Activated naive CD8-positive, alpha-beta T cell (primary cell): ENCODE measurements at regions not wholly inside any gene's neighbourhood (a gene's known extent, or its start where the extent isn't known, plus 50 kb on each side); places are given as distances from the start of the nearest gene placed in this dataset.

ENCODE experiments used
- H3K27ac Mint-ChIP-seq: one replicate; pipeline ENCODE4 v1.8.0; 2021; ENCODE audit warnings: mixed read lengths
- H3K27me3 Mint-ChIP-seq: one replicate; pipeline ENCODE4 v1.8.0; 2021; ENCODE audit warnings: mixed read lengths
- H3K36me3 Mint-ChIP-seq: one replicate; pipeline ENCODE4 v1.8.0; 2021; ENCODE audit warnings: mixed read lengths
- H3K4me1 Mint-ChIP-seq: one replicate; pipeline ENCODE4 v1.8.0; 2021; ENCODE audit warnings: low read depth, mixed read lengths
- H3K4me3 Mint-ChIP-seq: one replicate; pipeline ENCODE4 v1.8.0; 2021; ENCODE audit warnings: mild to moderate bottlenecking, mixed read lengths
- H3K9me3 Mint-ChIP-seq: one replicate; pipeline ENCODE4 v1.8.0; 2021; ENCODE audit warnings: low read depth, mixed read lengths

GRCh38 chr5:158032246-158032645 is 173.3 kb upstream of the CLINT1 start:
- no peak overlapping the region for H3K4me3 Mint-ChIP-seq
- peaks cover 8% of the 10 kb centered on the region for H3K9me3 Mint-ChIP-seq
- H3K36me3 Mint-ChIP-seq = peaks cover 8% of the 10 kb centered on the region
- no peak overlapping the region for H3K27ac Mint-ChIP-seq
- no peaks in the 10 kb centered on the region for H3K4me1 Mint-ChIP-seq
- peaks cover 9% of the 10 kb centered on the region for H3K27me3 Mint-ChIP-seq

DNA sequence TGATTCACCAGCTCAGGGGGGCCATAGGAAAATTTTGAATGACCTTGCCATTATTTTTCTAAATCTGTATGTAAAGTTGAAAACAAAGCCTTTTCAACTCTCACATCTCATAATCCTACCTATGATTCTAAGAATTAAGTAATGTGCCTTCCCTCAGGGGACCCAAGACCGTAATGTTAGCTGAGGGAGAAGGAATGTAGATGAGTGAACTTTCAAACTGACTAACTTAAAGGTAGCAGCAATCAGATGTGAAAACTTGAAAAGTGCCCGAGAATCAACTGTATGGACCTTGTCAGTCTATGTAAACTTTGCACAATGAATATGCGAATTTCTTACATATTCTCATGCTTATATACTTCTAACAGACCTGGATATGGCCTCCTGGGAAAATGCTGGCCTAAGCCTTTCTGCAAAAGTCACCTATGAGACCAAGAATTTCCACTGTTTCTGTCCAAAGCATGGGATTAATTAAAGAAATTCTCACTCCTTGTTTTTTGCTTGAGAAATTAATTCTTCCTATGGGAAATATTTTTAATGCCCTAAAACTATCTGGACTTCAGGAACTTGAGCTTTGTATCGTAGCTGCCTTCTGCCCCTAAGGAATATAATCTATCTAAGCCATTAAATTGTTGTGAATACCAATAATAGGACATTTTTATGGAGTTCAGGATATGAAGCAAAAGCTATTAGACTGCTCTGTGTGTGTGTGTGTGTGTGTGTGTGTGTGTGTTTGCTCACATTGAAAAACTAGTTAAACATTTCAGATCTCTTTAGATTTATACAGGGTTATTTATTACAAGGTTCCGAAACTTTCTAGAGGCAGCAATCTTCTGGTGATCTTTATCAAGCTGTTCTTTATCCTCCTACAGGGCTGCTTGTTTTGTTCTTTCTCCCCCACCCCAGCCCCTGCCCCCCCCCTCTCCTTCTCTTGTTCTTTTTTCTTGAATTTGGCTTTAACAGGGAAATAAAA is 169.1 kb upstream of the CLINT1 start:
- Mint-ChIP-seq H3K27ac (no peak overlapping the region), H3K27me3 (peaks cover 8% of the 10 kb centered on the region), H3K36me3 (peaks cover 2% of the 10 kb centered on the region), H3K9me3 (no peaks in the 10 kb centered on the region), H3K4me3 (no peak overlapping the region), H3K4me1 (no peaks in the 10 kb centered on the region)

DNA sequence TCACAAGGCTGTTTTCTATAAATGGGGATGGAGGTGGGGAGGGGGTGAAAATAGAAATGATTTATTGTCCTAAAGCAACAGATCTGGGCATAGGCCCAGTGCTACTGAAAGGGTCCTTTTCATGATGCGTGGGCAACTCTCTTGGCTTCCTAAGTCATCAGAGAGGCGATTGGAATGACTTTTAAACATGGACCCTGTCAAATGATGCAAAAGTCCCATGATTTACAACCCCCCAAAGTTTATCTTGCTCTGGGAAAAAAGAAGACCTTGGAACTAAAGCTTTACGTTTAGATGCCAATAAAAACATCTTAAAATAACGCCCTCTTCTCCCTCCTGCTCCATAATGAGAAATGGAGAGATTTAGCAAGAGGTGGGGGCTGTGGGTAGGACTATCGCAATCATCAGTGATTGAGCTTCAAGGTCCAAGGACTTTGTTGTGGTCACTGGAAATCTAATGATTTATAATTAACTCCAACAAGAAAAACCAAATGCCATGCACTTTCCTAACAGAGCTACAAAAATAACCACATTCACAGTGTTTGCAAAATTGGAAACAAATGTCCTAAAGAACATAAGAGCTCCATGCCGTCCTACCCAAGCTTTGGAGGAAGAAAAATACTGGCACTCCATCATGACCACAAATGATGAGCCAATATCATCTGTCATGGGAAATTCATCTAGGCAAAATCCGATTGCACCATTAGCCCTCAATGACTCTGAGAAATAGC is 167.5 kb upstream of the CLINT1 start:
- H3K27me3 Mint-ChIP-seq = peaks cover 8% of the 10 kb centered on the region
- H3K27ac Mint-ChIP-seq = no peak overlapping the region
- no peaks in the 10 kb centered on the region for H3K9me3 Mint-ChIP-seq
- peaks cover 2% of the 10 kb centered on the region for H3K36me3 Mint-ChIP-seq
- H3K4me1 Mint-ChIP-seq = no peaks in the 10 kb centered on the region
- no peak overlapping the region for H3K4me3 Mint-ChIP-seq

DNA sequence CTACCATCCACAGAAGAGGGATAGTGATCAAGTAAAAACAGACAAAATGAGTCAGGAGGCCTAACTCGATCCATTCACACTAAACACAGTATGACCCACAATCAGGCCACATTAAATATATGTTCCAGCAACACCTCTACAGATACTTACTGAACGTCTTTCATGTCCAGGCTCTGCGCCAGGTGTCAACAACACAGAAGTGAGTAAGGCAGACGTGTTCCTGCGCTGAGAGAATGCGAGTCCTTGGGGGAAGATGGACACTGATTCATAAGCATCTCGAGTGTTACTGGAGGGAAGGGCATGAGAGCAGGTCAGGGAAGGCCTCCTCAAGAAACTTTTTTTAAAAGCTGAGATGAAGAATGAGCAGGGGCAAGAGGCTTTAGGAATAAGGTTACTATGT is 164.3 kb upstream of the CLINT1 start:
- Mint-ChIP-seq H3K9me3 (no peaks in the 10 kb centered on the region), H3K27ac (no peak overlapping the region), H3K36me3 (peaks cover 2% of the 10 kb centered on the region), H3K4me1 (no peaks in the 10 kb centered on the region), H3K27me3 (peaks cover 6% of the 10 kb centered on the region), H3K4me3 (no peak overlapping the region)

- Mint-ChIP-seq H3K36me3 (peaks cover 2% of the 10 kb centered on the region), H3K27me3 (peaks cover 6% of the 10 kb centered on the region), H3K4me1 (no peaks in the 10 kb centered on the region), H3K27ac (no peak overlapping the region), H3K4me3 (no peak overlapping the region), H3K9me3 (no peaks in the 10 kb centered on the region)
Measured at GRCh38 chr5:158022837-158023236, 163.9 kb upstream of the CLINT1 start.

- H3K9me3 Mint-ChIP-seq = no peaks in the 10 kb centered on the region
- peaks cover 2% of the 10 kb centered on the region for H3K36me3 Mint-ChIP-seq
- no peak overlapping the region for H3K27ac Mint-ChIP-seq
- no peaks in the 10 kb centered on the region for H3K4me1 Mint-ChIP-seq
- peaks cover 6% of the 10 kb centered on the region for H3K27me3 Mint-ChIP-seq
- H3K4me3 Mint-ChIP-seq = no peak overlapping the region
Measured at GRCh38 chr5:158022393-158022792, 163.4 kb upstream of the CLINT1 start.

GRCh38 chr5:158020555-158021418 is 161.8 kb upstream of the CLINT1 start:
- Mint-ChIP-seq H3K9me3 (no peaks in the 10 kb centered on the region), H3K27me3 (peaks cover 7% of the 10 kb centered on the region), H3K36me3 (peaks cover 2% of the 10 kb centered on the region), H3K4me3 (no peak overlapping the region), H3K27ac (no peak overlapping the region), H3K4me1 (no peaks in the 10 kb centered on the region)

- H3K36me3 Mint-ChIP-seq = no peaks in the 10 kb centered on the region
- no peak overlapping the region for H3K4me3 Mint-ChIP-seq
- H3K27me3 Mint-ChIP-seq = peaks cover 9% of the 10 kb centered on the region
- H3K27ac Mint-ChIP-seq = no peak overlapping the region
- H3K4me1 Mint-ChIP-seq = no peaks in the 10 kb centered on the region
- H3K9me3 Mint-ChIP-seq = no peaks in the 10 kb centered on the region
Measured at GRCh38 chr5:158017469-158017868, 158.5 kb upstream of the CLINT1 start.

GRCh38 chr5:158014372-158014771 is 155.4 kb upstream of the CLINT1 start:
- H3K4me1 Mint-ChIP-seq = no peaks in the 10 kb centered on the region
- H3K27ac Mint-ChIP-seq = no peak overlapping the region
- H3K9me3 Mint-ChIP-seq = no peaks in the 10 kb centered on the region
- peaks cover 10% of the 10 kb centered on the region for H3K27me3 Mint-ChIP-seq
- no peak overlapping the region for H3K4me3 Mint-ChIP-seq
- H3K36me3 Mint-ChIP-seq = no peaks in the 10 kb centered on the region

DNA sequence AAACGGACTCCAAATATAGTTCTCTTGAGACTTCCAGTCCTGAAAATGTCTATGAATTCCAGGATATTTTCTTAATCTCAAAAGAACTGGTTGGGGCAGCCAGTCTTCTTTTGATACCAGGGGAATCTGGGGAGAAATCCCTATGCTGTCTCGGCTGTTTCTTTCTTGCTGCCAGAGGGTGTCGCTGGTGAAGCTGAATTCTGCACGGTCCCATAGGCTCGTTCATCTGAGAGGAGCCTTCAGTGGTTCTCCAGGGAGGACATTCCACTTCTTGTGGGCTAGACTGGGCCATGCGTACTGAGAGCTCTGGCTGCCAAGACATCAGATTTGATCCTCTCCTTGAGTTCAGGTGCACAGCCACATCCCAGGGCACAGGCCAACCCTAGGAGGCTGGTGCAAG is 155.0 kb upstream of the CLINT1 start:
- Mint-ChIP-seq H3K4me1 (no peaks in the 10 kb centered on the region), H3K27ac (no peak overlapping the region), H3K36me3 (no peaks in the 10 kb centered on the region), H3K4me3 (no peak overlapping the region), H3K9me3 (no peaks in the 10 kb centered on the region), H3K27me3 (peaks cover 10% of the 10 kb centered on the region)

- H3K9me3 Mint-ChIP-seq = no peaks in the 10 kb centered on the region
- no peaks in the 10 kb centered on the region for H3K4me1 Mint-ChIP-seq
- peaks cover 10% of the 10 kb centered on the region for H3K27me3 Mint-ChIP-seq
- no peaks in the 10 kb centered on the region for H3K36me3 Mint-ChIP-seq
- H3K27ac Mint-ChIP-seq = no peak overlapping the region
- no peak overlapping the region for H3K4me3 Mint-ChIP-seq
Measured at GRCh38 chr5:158013303-158013702, 154.4 kb upstream of the CLINT1 start.

- H3K9me3 Mint-ChIP-seq = no peaks in the 10 kb centered on the region
- H3K27me3 Mint-ChIP-seq = peaks cover 11% of the 10 kb centered on the region
- H3K36me3 Mint-ChIP-seq = no peaks in the 10 kb centered on the region
- H3K4me3 Mint-ChIP-seq = no peak overlapping the region
- H3K27ac Mint-ChIP-seq = no peak overlapping the region
- H3K4me1 Mint-ChIP-seq = no peaks in the 10 kb centered on the region
Measured at GRCh38 chr5:158011422-158011821, 152.5 kb upstream of the CLINT1 start.

GRCh38 chr5:158010831-158011230 is 151.9 kb upstream of the CLINT1 start:
- H3K4me1 Mint-ChIP-seq = no peaks in the 10 kb centered on the region
- no peak overlapping the region for H3K27ac Mint-ChIP-seq

GRCh38 chr5:158007336-158007735 is 148.4 kb upstream of the CLINT1 start:
- no peaks in the 10 kb centered on the region for H3K4me1 Mint-ChIP-seq
- H3K27me3 Mint-ChIP-seq = peaks cover 3% of the 10 kb centered on the region
- no peaks in the 10 kb centered on the region for H3K9me3 Mint-ChIP-seq
- H3K27ac Mint-ChIP-seq = no peak overlapping the region
- H3K4me3 Mint-ChIP-seq = no peak overlapping the region
- no peaks in the 10 kb centered on the region for H3K36me3 Mint-ChIP-seq

More at GRCh38 chr5:158010831-158011230, 151.9 kb upstream of the CLINT1 start:
- no peaks in the 10 kb centered on the region for H3K36me3 Mint-ChIP-seq
- no peak overlapping the region for H3K4me3 Mint-ChIP-seq
- no peaks in the 10 kb centered on the region for H3K9me3 Mint-ChIP-seq
- H3K27me3 Mint-ChIP-seq = peaks cover 11% of the 10 kb centered on the region
